Uterus (tissue), 2 donors: ENCODE measurements at regions not wholly inside any gene's neighbourhood (a gene's known extent, or its start where the extent isn't known, plus 50 kb on each side); places are given as distances from the start of the nearest gene placed in this dataset.
"Not testable (repeated sequence)": the region's sequence is repeated elsewhere in the genome, so short reads cannot be mapped to it uniquely, and the experiment has no call there.

Source experiments
- POLR2A ChIP-seq, 2 donors: fragments of 450-650 bp; IDR thresholded peaks; one replicate each; pipeline ENCODE4 v1.6.1; 2016; ENCODE audit warnings: antibody characterized with exemption in 2 of 2, mild to moderate bottlenecking in 1 of 2, moderate library complexity in 1 of 2
- TF ChIP-seq, protein P1 (sequence below), 4 experiments: fragments of 200-600 bp in 2 of 4; fragments of 450-650 bp in 2 of 4; sonication (generic) in 2 of 4; IDR thresholded peaks; one replicate each; pipeline ENCODE4 v1.5.1; 2016 to 2019; ENCODE audit warnings: antibody characterized with exemption in 4 of 4, mild to moderate bottlenecking in 2 of 4, moderate library complexity in 1 of 4

DNA sequence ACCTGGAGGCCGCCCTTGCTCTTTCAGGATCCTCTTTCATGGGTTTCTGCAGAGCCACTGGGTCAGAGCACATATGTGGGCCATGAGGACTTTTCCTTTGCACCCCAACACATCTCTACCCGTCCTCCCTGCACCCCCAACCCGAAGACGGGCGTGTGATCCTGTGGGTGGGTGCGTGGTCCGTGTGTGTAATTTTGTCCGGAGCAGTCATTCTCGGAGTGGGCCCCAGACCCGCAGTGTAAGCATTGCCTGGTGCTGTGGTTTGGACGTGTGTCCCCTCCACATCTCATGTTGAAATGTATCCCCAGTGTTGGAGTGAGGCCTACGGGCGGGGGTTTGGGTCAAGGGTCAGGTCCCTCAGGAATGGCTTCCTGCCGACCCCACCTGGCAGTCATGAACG lies 203.9 kb upstream of the ZNF469 start:
- TF ChIP-seq, protein P1, sequence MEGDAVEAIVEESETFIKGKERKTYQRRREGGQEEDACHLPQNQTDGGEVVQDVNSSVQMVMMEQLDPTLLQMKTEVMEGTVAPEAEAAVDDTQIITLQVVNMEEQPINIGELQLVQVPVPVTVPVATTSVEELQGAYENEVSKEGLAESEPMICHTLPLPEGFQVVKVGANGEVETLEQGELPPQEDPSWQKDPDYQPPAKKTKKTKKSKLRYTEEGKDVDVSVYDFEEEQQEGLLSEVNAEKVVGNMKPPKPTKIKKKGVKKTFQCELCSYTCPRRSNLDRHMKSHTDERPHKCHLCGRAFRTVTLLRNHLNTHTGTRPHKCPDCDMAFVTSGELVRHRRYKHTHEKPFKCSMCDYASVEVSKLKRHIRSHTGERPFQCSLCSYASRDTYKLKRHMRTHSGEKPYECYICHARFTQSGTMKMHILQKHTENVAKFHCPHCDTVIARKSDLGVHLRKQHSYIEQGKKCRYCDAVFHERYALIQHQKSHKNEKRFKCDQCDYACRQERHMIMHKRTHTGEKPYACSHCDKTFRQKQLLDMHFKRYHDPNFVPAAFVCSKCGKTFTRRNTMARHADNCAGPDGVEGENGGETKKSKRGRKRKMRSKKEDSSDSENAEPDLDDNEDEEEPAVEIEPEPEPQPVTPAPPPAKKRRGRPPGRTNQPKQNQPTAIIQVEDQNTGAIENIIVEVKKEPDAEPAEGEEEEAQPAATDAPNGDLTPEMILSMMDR (IDR thresholded peaks at IDR 0.05) = not testable (repeated sequence)
- not testable (repeated sequence) for TF ChIP-seq POLR2A (IDR thresholded peaks at IDR 0.05)
